SK-N-SH (cell line): ENCODE measurements at regions not wholly inside any gene's neighbourhood (a gene's known extent, or its start where the extent isn't known, plus 50 kb on each side); places are given as distances from the start of the nearest gene placed in this dataset.

Source experiments
- CTCF ChIA-PET: fragments of 300-600, 350-600 bp; formaldehyde crosslinking; extraction: SDS; loops from one replicate; lab custom pipeline; 2021; lab: Yijun Ruan, JAX
- POLR2A ChIA-PET: fragments of 350-600 bp; sonication (Branson Sonifier 250); formaldehyde crosslinking; extraction: SDS; loops from one replicate; lab custom pipeline; 2020; ENCODE audit warnings: antibody characterized with exemption, inconsistent platforms; lab: Yijun Ruan, JAX
- DNase-seq: peaks from one replicate; pipeline ENCODE4 v3.0.0; 2012
- H2AFZ ChIP-seq: fragments of 200-600 bp; sonication (generic); 2 replicates; pipeline ENCODE4 v1.8.1; 2016; ENCODE audit warnings: antibody characterized with exemption, mild to moderate bottlenecking, low read depth
- H3F3A ChIP-seq: fragments of 200-600 bp; sonication (generic); replicated peaks from 2 replicates; pipeline ENCODE3; 2016; ENCODE audit warnings: antibody characterized with exemption, mild to moderate bottlenecking; ENCODE audit not compliant: insufficient read depth
- H3K27ac ChIP-seq, 2 experiments: fragments of 200-500 bp in 1 of 2; fragments of 200-600 bp in 1 of 2; sonication (Bioruptor generic) in 1 of 2; sonication (generic), shearing (Covaris generic) in 1 of 2; 2 replicates each; pipeline versions ENCODE4 v1.5.1 to v1.6.1; 2014 to 2016; ENCODE audit warnings: low read depth in 2 of 2, inconsistent platforms in 1 of 2, low read length in 1 of 2, mild to moderate bottlenecking in 1 of 2, mixed read lengths in 1 of 2
- H3K27me3 ChIP-seq: fragments of 200-600 bp; sonication (generic), shearing (Covaris generic); 2 replicates; pipeline ENCODE4 v1.6.1; 2016; ENCODE audit warnings: mixed run types; ENCODE audit not compliant: insufficient read depth
- H3K36me3 ChIP-seq, 2 experiments: fragments of 200-500 bp in 1 of 2; fragments of 200-600 bp in 1 of 2; sonication (Bioruptor generic) in 1 of 2; sonication (generic) in 1 of 2; replicated peaks in 1 of 2; 2 replicates each; pipeline versions ENCODE3 to v1.5.1; 2014 to 2016; ENCODE audit warnings: low read length in 1 of 2, mild to moderate bottlenecking in 1 of 2; ENCODE audit not compliant: insufficient read depth in 2 of 2, control insufficient read depth in 1 of 2
- H3K4me1 ChIP-seq, 2 experiments: fragments of 200-500 bp in 1 of 2; fragments of 200-600 bp in 1 of 2; sonication (Bioruptor generic) in 1 of 2; sonication (generic), shearing (Covaris generic) in 1 of 2; 2 replicates each; pipeline versions ENCODE4 v1.5.1 to v1.6.1; 2014 to 2016; ENCODE audit warnings: low read depth in 1 of 2, low read length in 1 of 2, mixed run types in 1 of 2; ENCODE audit not compliant: insufficient read depth in 2 of 2, control insufficient read depth in 1 of 2
- H3K4me2 ChIP-seq: fragments of 200-600 bp; sonication (generic), shearing (Covaris generic); 2 replicates; pipeline ENCODE4 v1.6.1; 2017; ENCODE audit warnings: mixed run types
- H3K4me3 ChIP-seq, 2 experiments: fragments of 200-500 bp in 1 of 2; fragments of 200-600 bp in 1 of 2; sonication (Bioruptor generic) in 1 of 2; sonication (generic), shearing (Covaris generic) in 1 of 2; 2 replicates each; pipeline versions ENCODE4 v1.5.1 to v1.8.1; 2014 to 2016; ENCODE audit warnings: low read depth in 2 of 2, inconsistent platforms in 1 of 2, low read length in 1 of 2, mild to moderate bottlenecking in 1 of 2, mixed read lengths in 1 of 2, moderate library complexity in 1 of 2
- H3K79me2 ChIP-seq: fragments of 200-600 bp; sonication (generic); 2 replicates; pipeline ENCODE4 v1.8.1; 2017; ENCODE audit warnings: mild to moderate bottlenecking; ENCODE audit not compliant: insufficient read depth
- H3K9ac ChIP-seq: fragments of 200-600 bp; sonication (generic); 2 replicates; pipeline ENCODE4 v1.6.1; 2017; ENCODE audit warnings: mixed run types
- H3K9me2 ChIP-seq: fragments of 200-600 bp; sonication (generic); 2 replicates; pipeline ENCODE4 v1.6.1; 2017; ENCODE audit warnings: mixed run types
- H3K9me3 ChIP-seq: fragments of 200-600 bp; sonication (generic); 2 replicates; pipeline ENCODE4 v1.6.1; 2017; ENCODE audit warnings: mixed run types, mild to moderate bottlenecking, moderate library complexity
- H4K20me1 ChIP-seq: fragments of 200-600 bp; sonication (generic); 2 replicates; pipeline ENCODE4 v1.6.1; 2017; ENCODE audit warnings: mild to moderate bottlenecking, mixed run types; ENCODE audit not compliant: insufficient read depth
- CHD2 ChIP-seq: fragments of 150-350 bp; IDR thresholded peaks from 2 replicates; pipeline ENCODE4 v1.6.1; 2018; ENCODE audit warnings: low read length; ENCODE audit not compliant: partially characterized antibody
- EP300 ChIP-seq, 2 experiments: IDR thresholded peaks; 2 replicates each; pipeline versions ENCODE4 v1.4.0 to v1.6.1; 2012; ENCODE audit warnings: borderline replicate concordance in 1 of 2, low read depth in 1 of 2, low read length in 1 of 2
- FOXJ3 ChIP-seq: sonication (generic); formaldehyde crosslinking; IDR thresholded peaks from 2 replicates; pipeline ENCODE4 v1.5.1; 2020; ENCODE audit warnings: mild to moderate bottlenecking, missing genetic modification reagents
- FOXM1 ChIP-seq: IDR thresholded peaks from 2 replicates; pipeline ENCODE4 v1.4.0; 2012; ENCODE audit warnings: low read depth, mild to moderate bottlenecking
- IRF3 ChIP-seq: fragments of 150-350 bp; IDR thresholded peaks from 2 replicates; pipeline ENCODE4 v1.6.1; 2016; ENCODE audit warnings: mild to moderate bottlenecking, low read depth, low read length
- JUND ChIP-seq: IDR thresholded peaks from 2 replicates; pipeline ENCODE4 v1.4.0; 2012
- NFIC ChIP-seq: IDR thresholded peaks from 2 replicates; pipeline ENCODE4 v1.4.0; 2012; ENCODE audit warnings: borderline replicate concordance
- POLR2AphosphoS5 ChIP-seq: IDR thresholded peaks from 2 replicates; pipeline ENCODE4 v1.6.1; 2012; ENCODE audit warnings: low read depth, low read length
- RAD21 ChIP-seq: IDR thresholded peaks from 2 replicates; pipeline ENCODE4 v1.6.1; 2012; ENCODE audit warnings: mild to moderate bottlenecking, low read length
- RCOR1 ChIP-seq: fragments of 150-350 bp; IDR thresholded peaks from 2 replicates; pipeline ENCODE4 v1.6.1; 2017; ENCODE audit warnings: antibody characterized with exemption, low read length
- RXRA ChIP-seq: IDR thresholded peaks from 2 replicates; pipeline ENCODE4 v1.4.0; 2012; ENCODE audit warnings: low read depth, mild to moderate bottlenecking, borderline replicate concordance
- SIN3A ChIP-seq: IDR thresholded peaks from 2 replicates; pipeline ENCODE4 v1.6.1; 2012; ENCODE audit warnings: low read depth, mild to moderate bottlenecking, low read length, moderate library complexity, borderline replicate concordance
- SMC3 ChIP-seq: IDR thresholded peaks from 2 replicates; pipeline ENCODE4 v1.6.1; 2012; ENCODE audit warnings: low read depth, low read length, improper control_type of control experiment
- TAF1 ChIP-seq: IDR thresholded peaks from 2 replicates; pipeline ENCODE4 v1.6.1; 2012; ENCODE audit warnings: low read depth, mild to moderate bottlenecking, low read length, moderate library complexity, borderline replicate concordance
- TEAD4 ChIP-seq: IDR thresholded peaks from 2 replicates; pipeline ENCODE4 v1.4.0; 2012; ENCODE audit warnings: mild to moderate bottlenecking, borderline replicate concordance; ENCODE audit not compliant: insufficient read depth
- ZBTB33 ChIP-seq: IDR thresholded peaks from 2 replicates; pipeline ENCODE4 v1.4.0; 2012; ENCODE audit warnings: low read depth, borderline replicate concordance
- WGBS: methylation state at CpG from one replicate; pipeline ENCODE4 v1.1.6; 2017; ENCODE audit warnings: low lambda C conversion rate; 5-methylcytosine and 5-hydroxymethylcytosine counted together
- TF ChIP-seq, protein P1 (sequence below): IDR thresholded peaks from 2 replicates; pipeline ENCODE4 v1.4.0; 2012; ENCODE audit warnings: low read depth, borderline replicate concordance

DNA sequence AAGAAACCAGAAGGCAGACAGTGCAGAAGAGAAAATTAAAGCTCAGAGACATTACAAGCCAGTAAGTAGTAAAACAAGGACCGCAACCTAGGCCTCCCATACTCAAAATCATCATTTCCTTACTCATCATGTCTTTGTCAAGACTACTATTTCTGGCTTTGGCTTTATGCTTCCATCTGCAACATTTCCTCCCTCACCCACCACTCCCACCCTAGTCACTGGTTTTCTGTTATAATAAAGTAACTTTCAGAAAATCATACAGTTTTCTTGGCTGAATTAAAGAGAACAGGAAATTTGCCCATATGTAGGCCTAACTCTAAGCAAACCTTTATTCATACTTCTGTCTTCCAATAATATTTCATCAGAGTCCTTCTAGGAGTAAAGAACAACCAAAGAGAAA is 247.6 kb upstream of the RORA start:
- Histone ChIP-seq H3K79me2 (no peaks in the 10 kb centered on the region), H3K27me3 (no peaks in the 10 kb centered on the region)
- no peak for DNase-seq
- no peak for TF ChIP-seq JUND
- no peak for TF ChIP-seq CHD2
- no peak for TF ChIP-seq RXRA
- no peak for TF ChIP-seq SIN3A
- no peak for TF ChIP-seq POLR2AphosphoS5
- TF ChIP-seq, protein P1, sequence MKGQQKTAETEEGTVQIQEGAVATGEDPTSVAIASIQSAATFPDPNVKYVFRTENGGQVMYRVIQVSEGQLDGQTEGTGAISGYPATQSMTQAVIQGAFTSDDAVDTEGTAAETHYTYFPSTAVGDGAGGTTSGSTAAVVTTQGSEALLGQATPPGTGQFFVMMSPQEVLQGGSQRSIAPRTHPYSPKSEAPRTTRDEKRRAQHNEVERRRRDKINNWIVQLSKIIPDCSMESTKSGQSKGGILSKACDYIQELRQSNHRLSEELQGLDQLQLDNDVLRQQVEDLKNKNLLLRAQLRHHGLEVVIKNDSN = no peak
- TF ChIP-seq ZBTB33 = no peak
- TF ChIP-seq RCOR1 = no peak
- TF ChIP-seq, all 33 proteins: peak for 0
- ChIA-PET POLR2A (no interaction called here), CTCF (interaction anchor here (0.9 kb wide), 1 partner anchor 9 kb away, joined by 3 read pairs; no protein-coding TSS in a partner anchor)
- H3K9ac ChIP-seq = no peak overlapping the region
- no peak overlapping the region for H3K27ac ChIP-seq
- H3K4me3 ChIP-seq = no peak overlapping the region
- no peaks in the 10 kb centered on the region for H3K36me3 ChIP-seq
- 78% methylated on average over 1 of the region's 1 CpG for WGBS
- no peaks in the 10 kb centered on the region for H4K20me1 ChIP-seq
- no peaks in the 10 kb centered on the region for H3K9me3 ChIP-seq
- no peaks in the 10 kb centered on the region for H3K9me2 ChIP-seq
- H2AFZ ChIP-seq = no peak overlapping the region
- H3F3A ChIP-seq = no peaks in the 10 kb centered on the region
- H3K4me2 ChIP-seq = no peak overlapping the region
- no peaks in the 10 kb centered on the region for H3K4me1 ChIP-seq

DNA sequence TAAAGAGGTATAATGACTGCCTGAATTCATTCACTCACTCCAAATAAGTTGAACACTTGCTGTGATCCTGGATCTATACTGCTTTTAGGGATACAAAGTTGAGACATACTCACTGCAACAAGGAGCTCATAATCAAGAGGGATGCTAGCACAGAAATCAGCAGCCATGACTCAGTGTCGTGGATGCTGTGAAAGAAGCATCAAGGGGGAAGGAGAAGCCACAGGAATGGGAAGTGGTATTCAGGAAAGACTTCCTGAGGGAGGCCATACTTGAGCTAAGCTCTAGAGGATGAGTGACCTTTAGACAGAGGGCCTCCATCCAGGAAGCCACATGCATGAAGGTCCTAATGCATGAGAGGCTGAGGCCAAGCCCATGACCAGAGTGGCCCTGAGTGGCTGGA is 245.7 kb upstream of the RORA start:
- ChIA-PET CTCF (interaction anchor here (0.6 to 1.7 kb wide), 2 partner anchors 359 to 1131 kb away, joined by 3 to 5 read pairs; no protein-coding TSS in a partner anchor), POLR2A (no interaction called here)
- no peak overlapping the region for H3K27ac ChIP-seq
- H3K4me1 ChIP-seq = no peaks in the 10 kb centered on the region
- no peaks in the 10 kb centered on the region for H4K20me1 ChIP-seq
- no peaks in the 10 kb centered on the region for H3K9me3 ChIP-seq
- no peaks in the 10 kb centered on the region for H3F3A ChIP-seq
- H2AFZ ChIP-seq = no peak overlapping the region; the same call in 1 of the 2 replicates
- H3K36me3 ChIP-seq = no peaks in the 10 kb centered on the region
- no peaks in the 10 kb centered on the region for H3K79me2 ChIP-seq
- H3K27me3 ChIP-seq = no peaks in the 10 kb centered on the region
- DNase-seq = no peak
- no peak overlapping the region for H3K4me3 ChIP-seq
- H3K9me2 ChIP-seq = no peaks in the 10 kb centered on the region
- WGBS = 40% methylated on average over 1 of the region's 1 CpG
- no peak overlapping the region for H3K9ac ChIP-seq
- no peak overlapping the region for H3K4me2 ChIP-seq
- TF ChIP-seq RAD21 = no peak
- TF ChIP-seq FOXM1 = no peak
- no peak for TF ChIP-seq NFIC
- no peak for TF ChIP-seq RCOR1
- TF ChIP-seq POLR2AphosphoS5 = no peak
- TF ChIP-seq TAF1 = no peak
- TF ChIP-seq RXRA = no peak
- TF ChIP-seq CHD2 = no peak
- no peak for TF ChIP-seq FOXJ3 (CRISPR knock-in tag)
- no peak for TF ChIP-seq SIN3A
- TF ChIP-seq TEAD4 = no peak
- TF ChIP-seq SMC3 = no peak
- TF ChIP-seq IRF3 = no peak
- no peak for TF ChIP-seq ZBTB33
- TF ChIP-seq EP300 (IDR thresholded peaks at IDR 0.05; ENCODE audit: borderline replicate concordance in 1 of 2, low read depth in 1 of 2, low read length in 1 of 2) = no peak
